Ammon's horn (tissue), 1 donor: ENCODE measurements at regions not wholly inside any gene's neighbourhood (a gene's known extent, or its start where the extent isn't known, plus 50 kb on each side); places are given as distances from the start of the nearest gene placed in this dataset.

Experiments
- DNase-seq: peaks from one replicate; pipeline ENCODE4 v3.0.0-alpha.2; 2016; ENCODE audit warnings: low spot score

DNA sequence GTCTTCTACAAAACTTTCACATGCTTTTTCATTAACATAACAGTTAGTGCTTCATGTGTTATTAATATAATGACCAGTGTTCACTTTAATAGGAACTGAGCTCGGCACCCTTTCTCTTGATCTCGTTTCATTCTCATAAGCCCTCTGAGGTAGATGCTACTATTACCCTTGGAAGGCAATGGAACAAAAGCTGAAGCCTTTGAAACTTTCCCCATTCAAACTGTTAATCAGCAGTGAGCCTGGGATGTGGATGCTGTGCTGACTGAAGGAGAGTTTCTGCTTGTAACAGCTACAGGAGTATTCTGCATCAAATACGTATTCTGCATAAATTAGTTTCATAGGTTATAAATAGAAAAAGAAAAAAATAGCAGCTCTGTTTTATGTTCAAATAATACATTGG, 904.0 kb upstream of the CDH2 start:
- no peak for DNase-seq

- DNase-seq, result no peak
Measured at GRCh38 chr18:29078273-29078672, 901.3 kb upstream of the CDH2 start.

GRCh38 chr18:29077344-29077743, 900.4 kb upstream of the CDH2 start:
- no peak for DNase-seq

GRCh38 chr18:29076645-29077044, 899.7 kb upstream of the CDH2 start:
- no peak for DNase-seq

- no peak for DNase-seq
Measured at GRCh38 chr18:29074147-29074546, 897.2 kb upstream of the CDH2 start.

GRCh38 chr18:29071869-29072268, 894.9 kb upstream of the CDH2 start:
- no peak for DNase-seq

DNA sequence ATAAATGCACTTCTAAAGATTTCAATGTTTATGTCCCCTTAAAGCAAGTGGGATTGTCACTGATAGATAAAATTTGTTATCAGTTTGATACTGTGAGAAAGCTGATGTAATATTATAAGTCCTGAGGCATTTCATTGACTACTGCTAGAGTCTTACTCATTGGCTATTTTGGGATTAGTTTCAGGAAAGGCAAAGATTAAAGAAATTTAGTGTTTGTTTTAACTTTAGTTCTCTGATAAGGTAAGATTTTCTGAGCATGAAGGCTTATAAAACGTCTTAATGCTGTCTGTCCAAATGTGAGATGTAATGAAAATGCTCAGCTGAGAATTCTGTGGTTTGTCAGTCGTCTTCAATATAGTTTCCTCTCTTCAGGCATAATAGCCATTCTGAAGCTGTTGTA, 886.4 kb upstream of the CDH2 start:
- DNase-seq, result no peak

GRCh38 chr18:29062921-29063320, 886.0 kb upstream of the CDH2 start:
- no peak for DNase-seq

GRCh38 chr18:29060349-29060748, 883.4 kb upstream of the CDH2 start:
- DNase-seq, result no peak

- DNase-seq, result no peak
Measured at GRCh38 chr18:29057703-29058102, 880.8 kb upstream of the CDH2 start.

- no peak for DNase-seq
Measured at GRCh38 chr18:29056800-29057199, 879.9 kb upstream of the CDH2 start.

- DNase-seq, result no peak
Measured at GRCh38 chr18:29041976-29042375, 865.0 kb upstream of the CDH2 start.

- no peak for DNase-seq
Measured at GRCh38 chr18:29034113-29034856, 857.4 kb upstream of the CDH2 start.

GRCh38 chr18:29028560-29028959, 851.6 kb upstream of the CDH2 start:
- DNase-seq, result no peak

DNA sequence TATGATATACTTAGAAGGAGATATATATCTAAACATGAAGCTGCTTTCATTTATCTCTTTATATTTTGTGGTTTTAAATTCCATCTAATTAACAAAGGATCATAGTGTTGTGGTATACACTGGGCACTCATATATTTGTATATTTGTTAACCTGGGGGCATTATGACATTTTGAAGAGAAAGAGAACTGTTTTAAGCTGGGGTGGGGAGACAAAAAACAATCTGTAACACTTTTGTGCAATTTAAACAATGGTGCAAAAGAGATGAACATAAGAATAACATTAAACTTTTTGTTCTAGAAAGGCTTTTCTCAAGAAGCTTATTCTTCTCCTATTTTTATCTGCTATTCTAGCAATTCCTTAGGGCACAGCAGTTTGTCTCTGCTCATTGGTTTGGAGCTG, 842.0 kb upstream of the CDH2 start:
- no peak for DNase-seq

GRCh38 chr18:29012883-29013465, 836.0 kb upstream of the CDH2 start:
- no peak for DNase-seq

GRCh38 chr18:29012364-29012763, 835.4 kb upstream of the CDH2 start:
- DNase-seq, result no peak

GRCh38 chr18:29009250-29009803, 832.4 kb upstream of the CDH2 start:
- no peak for DNase-seq

GRCh38 chr18:29008809-29009208, 831.9 kb upstream of the CDH2 start:
- DNase-seq, result no peak

DNA sequence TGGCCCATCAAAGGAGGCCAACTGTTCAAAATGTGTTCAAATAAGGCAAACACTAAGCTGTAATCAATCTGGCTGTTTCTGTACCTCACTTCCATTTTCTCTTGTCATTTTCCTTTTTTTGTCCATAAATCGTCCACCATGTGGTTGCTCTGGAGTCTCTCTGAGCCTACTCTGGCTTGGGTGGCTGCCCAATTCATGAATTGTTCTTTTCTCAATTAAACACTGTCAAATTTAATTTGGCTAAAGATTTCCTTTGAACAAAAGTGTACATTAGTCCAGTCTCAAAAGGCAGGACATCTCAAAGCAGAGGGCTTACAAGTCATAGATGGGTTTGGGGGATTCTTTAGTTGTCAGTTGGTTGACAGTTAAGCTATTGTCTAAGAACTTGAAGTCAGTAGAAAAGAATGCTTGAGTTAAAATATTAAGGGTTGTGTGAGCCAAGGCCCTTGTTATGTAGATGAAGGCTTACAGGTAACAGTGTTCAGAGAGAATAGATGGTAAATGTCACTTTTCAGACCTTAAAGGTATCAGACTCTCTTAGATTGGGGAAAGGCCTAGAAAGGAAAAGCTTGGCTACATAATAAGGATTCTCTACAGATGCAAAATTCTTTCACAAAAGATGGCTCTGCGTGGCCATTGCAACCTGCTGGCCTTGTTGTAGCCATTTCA, 831.2 kb upstream of the CDH2 start:
- no peak for DNase-seq

DNA sequence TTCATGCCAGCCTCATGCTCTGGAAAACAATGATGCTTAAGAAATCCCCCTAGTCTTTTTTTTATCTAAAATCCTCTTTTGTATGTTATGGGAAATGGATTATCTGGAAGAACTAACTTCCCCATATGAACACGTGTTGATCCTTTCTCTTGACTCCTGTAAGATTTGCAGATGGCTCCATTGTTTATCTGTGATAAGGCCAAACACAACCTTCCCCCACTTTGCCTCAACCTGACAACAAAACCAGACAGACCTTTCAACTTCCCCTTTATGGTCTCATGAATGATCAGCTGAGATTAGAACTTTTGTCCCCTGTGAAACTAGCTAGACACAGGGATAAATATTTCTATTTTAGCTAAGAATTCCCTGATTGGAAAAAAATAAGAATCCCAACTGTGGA, 828.0 kb upstream of the CDH2 start:
- no peak for DNase-seq

- no peak for DNase-seq
Measured at GRCh38 chr18:29003194-29003593, 826.3 kb upstream of the CDH2 start.

DNA sequence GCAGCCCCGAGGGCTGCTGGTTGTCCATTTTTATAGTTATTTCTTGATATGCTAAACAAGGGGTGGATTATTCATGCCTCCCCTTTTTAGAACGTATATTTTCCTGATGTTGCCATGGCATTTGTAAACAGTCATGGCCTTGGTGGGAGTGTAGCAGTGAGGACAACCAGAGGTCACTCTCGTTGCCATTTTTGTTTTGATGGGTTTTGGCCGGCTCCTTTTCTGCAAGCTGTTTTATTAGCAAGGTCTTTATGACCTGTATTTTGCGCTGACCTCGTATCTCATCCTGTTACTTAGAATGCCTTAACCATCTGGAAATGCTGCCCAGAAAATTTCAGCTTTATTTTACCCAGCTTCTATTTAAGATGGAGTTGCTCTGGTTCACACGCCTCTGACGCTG, 825.8 kb upstream of the CDH2 start:
- no peak for DNase-seq
